GM12873 (cell line): ENCODE measurements at regions not wholly inside any gene's neighbourhood (a gene's known extent, or its start where the extent isn't known, plus 50 kb on each side); places are given as distances from the start of the nearest gene placed in this dataset.

Experiments
- TF ChIP-seq, protein P1 (sequence below): IDR thresholded peaks from 2 replicates; pipeline ENCODE4 v1.5.1; 2012; ENCODE audit warnings: low read depth, mild to moderate bottlenecking, moderate library complexity, low read length, control low read depth; ENCODE audit not compliant: insufficient read depth; ENCODE audit errors: missing control alignments

- TF ChIP-seq, protein P1, sequence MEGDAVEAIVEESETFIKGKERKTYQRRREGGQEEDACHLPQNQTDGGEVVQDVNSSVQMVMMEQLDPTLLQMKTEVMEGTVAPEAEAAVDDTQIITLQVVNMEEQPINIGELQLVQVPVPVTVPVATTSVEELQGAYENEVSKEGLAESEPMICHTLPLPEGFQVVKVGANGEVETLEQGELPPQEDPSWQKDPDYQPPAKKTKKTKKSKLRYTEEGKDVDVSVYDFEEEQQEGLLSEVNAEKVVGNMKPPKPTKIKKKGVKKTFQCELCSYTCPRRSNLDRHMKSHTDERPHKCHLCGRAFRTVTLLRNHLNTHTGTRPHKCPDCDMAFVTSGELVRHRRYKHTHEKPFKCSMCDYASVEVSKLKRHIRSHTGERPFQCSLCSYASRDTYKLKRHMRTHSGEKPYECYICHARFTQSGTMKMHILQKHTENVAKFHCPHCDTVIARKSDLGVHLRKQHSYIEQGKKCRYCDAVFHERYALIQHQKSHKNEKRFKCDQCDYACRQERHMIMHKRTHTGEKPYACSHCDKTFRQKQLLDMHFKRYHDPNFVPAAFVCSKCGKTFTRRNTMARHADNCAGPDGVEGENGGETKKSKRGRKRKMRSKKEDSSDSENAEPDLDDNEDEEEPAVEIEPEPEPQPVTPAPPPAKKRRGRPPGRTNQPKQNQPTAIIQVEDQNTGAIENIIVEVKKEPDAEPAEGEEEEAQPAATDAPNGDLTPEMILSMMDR, result no peak
These were observed 182.9 kb downstream of the SLITRK6 start for GRCh38 chr13:85616275-85616674.

- TF ChIP-seq, protein P1, result no peak
These were observed 184.2 kb downstream of the SLITRK6 start for GRCh38 chr13:85615031-85615430.

DNA sequence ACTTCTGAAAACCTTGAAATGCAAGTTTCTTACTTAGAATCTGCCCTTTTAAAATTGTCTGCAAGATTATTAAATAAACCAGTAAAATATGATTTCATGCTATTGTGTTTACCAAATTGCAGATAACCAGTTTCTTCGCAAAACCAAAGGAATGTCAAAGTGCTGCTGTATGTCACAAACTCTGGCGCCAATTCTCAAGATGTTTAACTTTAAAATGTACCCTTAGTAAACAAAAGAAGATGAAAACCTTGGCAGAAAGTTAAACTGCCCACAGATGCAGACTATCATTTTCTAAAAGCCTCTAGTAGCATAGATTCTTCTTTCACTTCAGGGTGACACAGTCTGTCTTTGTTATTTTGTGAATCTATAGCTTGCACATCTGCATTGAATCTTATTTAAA lies 189.2 kb downstream of the SLITRK6 start:
- TF ChIP-seq, protein P1, result no peak

DNA sequence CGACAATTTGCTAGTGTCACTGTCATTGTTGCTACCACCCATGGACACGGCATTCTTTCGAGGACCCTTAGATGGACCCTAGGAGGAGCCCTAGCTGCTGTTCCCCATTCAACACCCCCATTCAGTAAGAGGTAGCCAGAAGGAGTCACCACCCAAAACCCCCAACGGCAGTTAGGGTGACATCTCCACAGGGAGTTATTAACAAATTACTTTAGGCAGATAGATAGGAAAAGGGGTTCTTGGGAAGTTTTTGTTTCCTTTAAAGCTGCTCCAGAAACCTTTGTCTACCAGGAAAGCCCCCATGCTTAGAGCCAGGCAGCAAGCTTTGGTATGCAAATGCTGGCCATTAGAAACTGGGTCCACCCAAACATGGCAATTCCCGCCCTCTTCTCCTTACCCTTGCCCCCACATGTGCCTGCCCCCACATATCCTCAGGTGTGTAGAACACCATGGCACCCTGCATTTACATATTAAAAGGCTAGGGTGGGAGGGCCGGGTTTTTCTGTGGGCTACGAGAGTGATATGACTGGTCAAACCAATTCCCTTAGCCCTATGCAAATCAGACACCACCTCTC lies 190.9 kb downstream of the SLITRK6 start:
- TF ChIP-seq, protein P1, result no peak

GRCh38 chr13:85603735-85604134 lies 195.5 kb downstream of the SLITRK6 start:
- TF ChIP-seq, protein P1, result no peak

DNA sequence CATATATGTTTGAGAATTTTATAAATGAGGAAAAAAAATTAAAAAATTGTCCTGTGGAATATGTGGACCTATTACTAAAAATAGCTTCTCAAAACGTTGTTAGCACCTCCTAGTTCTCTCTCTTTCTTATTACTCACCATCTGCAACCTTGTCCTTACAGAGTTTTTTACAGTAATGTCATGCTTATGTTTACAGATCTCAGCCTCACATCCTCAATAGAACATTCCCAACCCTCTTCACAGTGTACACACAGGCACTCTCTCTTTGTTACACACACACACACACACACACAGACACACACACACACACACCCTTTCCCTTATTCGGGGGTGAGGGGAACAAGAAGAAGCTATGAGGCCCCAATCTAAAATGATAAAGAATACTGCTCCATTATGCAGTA lies 197.7 kb downstream of the SLITRK6 start:
- TF ChIP-seq, protein P1, result no peak

- TF ChIP-seq, protein P1, result no peak
These were observed 201.3 kb downstream of the SLITRK6 start for GRCh38 chr13:85597790-85598500.
